ENCODE measurements at regions not wholly inside any gene's neighbourhood (a gene's known extent, or its start where the extent isn't known, plus 50 kb on each side); places are given as distances from the start of the nearest gene placed in this dataset.
"Not testable (repeated sequence)": the region's sequence is repeated elsewhere in the genome, so short reads cannot be mapped to it uniquely, and the experiment has no call there.

- not testable (repeated sequence) for DNase-seq
These were observed 285.9 kb upstream of the HS6ST1 start for GRCh38 chr2:128604581-128604980.

GRCh38 chr2:128605421-128605820 is 286.8 kb upstream of the HS6ST1 start:
- DNase-seq = no peak

- DNase-seq = no peak
These were observed 287.3 kb upstream of the HS6ST1 start for GRCh38 chr2:128605931-128606330.

- no peak for DNase-seq
These were observed 288.2 kb upstream of the HS6ST1 start for GRCh38 chr2:128606837-128607236.

- no peak for DNase-seq
These were observed 288.8 kb upstream of the HS6ST1 start for GRCh38 chr2:128607440-128607839.

GRCh38 chr2:128607911-128608506 is 289.3 kb upstream of the HS6ST1 start:
- DNase-seq = no peak

- DNase-seq = no peak
These were observed 290.5 kb upstream of the HS6ST1 start for GRCh38 chr2:128608921-128609880.

- DNase-seq = no peak
These were observed 291.8 kb upstream of the HS6ST1 start for GRCh38 chr2:128610496-128610895.

- DNase-seq = no peak
These were observed 293.0 kb upstream of the HS6ST1 start for GRCh38 chr2:128611421-128612320.

GRCh38 chr2:128612628-128613027 is 294.0 kb upstream of the HS6ST1 start:
- DNase-seq = no peak

GRCh38 chr2:128613351-128613750 is 294.7 kb upstream of the HS6ST1 start:
- DNase-seq = no peak

GRCh38 chr2:128613876-128614275 is 295.2 kb upstream of the HS6ST1 start:
- no peak for DNase-seq

GRCh38 chr2:128614907-128615306 is 296.2 kb upstream of the HS6ST1 start:
- not testable (repeated sequence) for DNase-seq

GRCh38 chr2:128615571-128615970 is 296.9 kb upstream of the HS6ST1 start:
- DNase-seq = no peak

GRCh38 chr2:128617029-128617590 is 298.4 kb upstream of the HS6ST1 start:
- DNase-seq = no peak

- no peak for DNase-seq
These were observed 299.0 kb upstream of the HS6ST1 start for GRCh38 chr2:128617661-128618060.

- DNase-seq = no peak
These were observed 300.0 kb upstream of the HS6ST1 start for GRCh38 chr2:128618642-128619041.

GRCh38 chr2:128619471-128620325 is 301.0 kb upstream of the HS6ST1 start:
- DNase-seq = no peak

GRCh38 chr2:128621074-128621473 is 302.4 kb upstream of the HS6ST1 start:
- DNase-seq = no peak

- no peak for DNase-seq
These were observed 303.7 kb upstream of the HS6ST1 start for GRCh38 chr2:128622371-128622770.

GRCh38 chr2:128622955-128623620 is 304.4 kb upstream of the HS6ST1 start:
- no peak for DNase-seq

Measured in T1000 (cell line).